ENCODE measurements at regions not wholly inside any gene's neighbourhood (a gene's known extent, or its start where the extent isn't known, plus 50 kb on each side); places are given as distances from the start of the nearest gene placed in this dataset.

- TF ChIP-seq CTCF (IDR thresholded peaks at IDR 0.05; ENCODE audit: low read depth, low read length, missing input control) (no peak), SP1 (IDR thresholded peaks at IDR 0.05) (no peak), ZBTB33 (IDR thresholded peaks at IDR 0.05) (no peak), TAF1 (conservative IDR thresholded peaks at IDR 0.05) (no peak), ATF3 (IDR thresholded peaks at IDR 0.05) (no peak)
- TF ChIP-seq, protein P1, sequence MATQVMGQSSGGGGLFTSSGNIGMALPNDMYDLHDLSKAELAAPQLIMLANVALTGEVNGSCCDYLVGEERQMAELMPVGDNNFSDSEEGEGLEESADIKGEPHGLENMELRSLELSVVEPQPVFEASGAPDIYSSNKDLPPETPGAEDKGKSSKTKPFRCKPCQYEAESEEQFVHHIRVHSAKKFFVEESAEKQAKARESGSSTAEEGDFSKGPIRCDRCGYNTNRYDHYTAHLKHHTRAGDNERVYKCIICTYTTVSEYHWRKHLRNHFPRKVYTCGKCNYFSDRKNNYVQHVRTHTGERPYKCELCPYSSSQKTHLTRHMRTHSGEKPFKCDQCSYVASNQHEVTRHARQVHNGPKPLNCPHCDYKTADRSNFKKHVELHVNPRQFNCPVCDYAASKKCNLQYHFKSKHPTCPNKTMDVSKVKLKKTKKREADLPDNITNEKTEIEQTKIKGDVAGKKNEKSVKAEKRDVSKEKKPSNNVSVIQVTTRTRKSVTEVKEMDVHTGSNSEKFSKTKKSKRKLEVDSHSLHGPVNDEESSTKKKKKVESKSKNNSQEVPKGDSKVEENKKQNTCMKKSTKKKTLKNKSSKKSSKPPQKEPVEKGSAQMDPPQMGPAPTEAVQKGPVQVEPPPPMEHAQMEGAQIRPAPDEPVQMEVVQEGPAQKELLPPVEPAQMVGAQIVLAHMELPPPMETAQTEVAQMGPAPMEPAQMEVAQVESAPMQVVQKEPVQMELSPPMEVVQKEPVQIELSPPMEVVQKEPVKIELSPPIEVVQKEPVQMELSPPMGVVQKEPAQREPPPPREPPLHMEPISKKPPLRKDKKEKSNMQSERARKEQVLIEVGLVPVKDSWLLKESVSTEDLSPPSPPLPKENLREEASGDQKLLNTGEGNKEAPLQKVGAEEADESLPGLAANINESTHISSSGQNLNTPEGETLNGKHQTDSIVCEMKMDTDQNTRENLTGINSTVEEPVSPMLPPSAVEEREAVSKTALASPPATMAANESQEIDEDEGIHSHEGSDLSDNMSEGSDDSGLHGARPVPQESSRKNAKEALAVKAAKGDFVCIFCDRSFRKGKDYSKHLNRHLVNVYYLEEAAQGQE (IDR thresholded peaks at IDR 0.05) = no peak
Measured at GRCh38 chr1:88194542-88194941, 489.5 kb upstream of the PKN2 start.
